ENCODE measurements at regions not wholly inside any gene's neighbourhood (a gene's known extent, or its start where the extent isn't known, plus 50 kb on each side); places are given as distances from the start of the nearest gene placed in this dataset.

GRCh38 chr6:166770216-166771116, 143.4 kb upstream of the RPS6KA2 start:
- DNase-seq: no peak

GRCh38 chr6:166769648-166770047, 142.6 kb upstream of the RPS6KA2 start:
- DNase-seq: no peak

GRCh38 chr6:166768761-166769160, 141.7 kb upstream of the RPS6KA2 start:
- no peak for DNase-seq

GRCh38 chr6:166767230-166767629, 140.2 kb upstream of the RPS6KA2 start:
- no peak for DNase-seq

- DNase-seq: no peak
Measured at GRCh38 chr6:166766769-166767168, 139.7 kb upstream of the RPS6KA2 start.

GRCh38 chr6:166765234-166765541, 138.1 kb upstream of the RPS6KA2 start:
- no peak for DNase-seq

- no peak for DNase-seq
Measured at GRCh38 chr6:166764473-166765233, 137.6 kb upstream of the RPS6KA2 start.

- DNase-seq: no peak
Measured at GRCh38 chr6:166763606-166764472, 136.8 kb upstream of the RPS6KA2 start.

- DNase-seq: no peak
Measured at GRCh38 chr6:166761801-166762200, 134.8 kb upstream of the RPS6KA2 start.

DNA sequence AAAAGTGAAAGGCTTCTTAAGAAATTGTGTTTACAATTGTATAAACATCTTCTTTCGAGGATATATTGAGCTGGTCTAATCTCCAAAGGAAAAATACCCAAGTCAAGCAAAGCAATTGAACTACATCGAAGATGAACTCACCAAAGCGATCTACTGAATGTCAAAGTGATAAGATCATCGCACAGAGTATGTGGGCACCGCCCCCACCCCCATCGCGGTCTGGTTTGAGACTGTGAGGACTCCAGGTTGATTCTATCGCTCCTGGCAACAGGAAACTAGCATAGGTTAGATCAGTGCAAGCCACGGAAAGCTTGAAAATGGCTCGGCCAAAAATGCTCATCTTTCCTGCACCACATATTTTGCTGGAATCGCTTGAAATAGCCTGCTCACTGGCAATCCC, 133.2 kb upstream of the RPS6KA2 start:
- no peak for DNase-seq

DNA sequence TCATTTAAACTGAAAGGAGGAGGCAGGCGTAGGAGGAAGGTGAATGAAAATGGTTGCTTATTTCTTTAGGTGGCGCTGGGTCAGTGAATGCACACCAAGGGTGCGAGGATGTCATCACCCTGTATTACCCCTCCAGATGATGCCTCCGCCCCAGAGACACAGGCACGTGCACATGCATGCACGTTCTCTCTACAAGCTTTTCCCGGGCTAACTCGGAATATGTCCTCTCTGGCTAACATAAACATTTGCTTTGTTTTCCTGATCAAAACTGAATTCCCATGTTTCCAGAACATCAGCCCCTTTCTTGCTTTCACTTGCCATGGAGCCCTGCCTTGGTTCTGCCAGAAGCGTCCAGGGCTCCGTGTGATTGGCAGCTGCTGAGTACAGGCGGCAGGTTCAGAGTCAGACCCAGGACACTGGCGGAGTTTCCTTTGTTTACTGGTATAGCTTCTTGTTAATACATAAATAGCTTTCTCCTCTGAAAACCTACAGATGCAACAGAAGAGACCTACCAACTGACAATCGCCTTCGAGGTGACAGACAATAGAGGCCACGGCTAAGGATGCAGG, 131.2 kb upstream of the RPS6KA2 start:
- DNase-seq: no peak

DNA sequence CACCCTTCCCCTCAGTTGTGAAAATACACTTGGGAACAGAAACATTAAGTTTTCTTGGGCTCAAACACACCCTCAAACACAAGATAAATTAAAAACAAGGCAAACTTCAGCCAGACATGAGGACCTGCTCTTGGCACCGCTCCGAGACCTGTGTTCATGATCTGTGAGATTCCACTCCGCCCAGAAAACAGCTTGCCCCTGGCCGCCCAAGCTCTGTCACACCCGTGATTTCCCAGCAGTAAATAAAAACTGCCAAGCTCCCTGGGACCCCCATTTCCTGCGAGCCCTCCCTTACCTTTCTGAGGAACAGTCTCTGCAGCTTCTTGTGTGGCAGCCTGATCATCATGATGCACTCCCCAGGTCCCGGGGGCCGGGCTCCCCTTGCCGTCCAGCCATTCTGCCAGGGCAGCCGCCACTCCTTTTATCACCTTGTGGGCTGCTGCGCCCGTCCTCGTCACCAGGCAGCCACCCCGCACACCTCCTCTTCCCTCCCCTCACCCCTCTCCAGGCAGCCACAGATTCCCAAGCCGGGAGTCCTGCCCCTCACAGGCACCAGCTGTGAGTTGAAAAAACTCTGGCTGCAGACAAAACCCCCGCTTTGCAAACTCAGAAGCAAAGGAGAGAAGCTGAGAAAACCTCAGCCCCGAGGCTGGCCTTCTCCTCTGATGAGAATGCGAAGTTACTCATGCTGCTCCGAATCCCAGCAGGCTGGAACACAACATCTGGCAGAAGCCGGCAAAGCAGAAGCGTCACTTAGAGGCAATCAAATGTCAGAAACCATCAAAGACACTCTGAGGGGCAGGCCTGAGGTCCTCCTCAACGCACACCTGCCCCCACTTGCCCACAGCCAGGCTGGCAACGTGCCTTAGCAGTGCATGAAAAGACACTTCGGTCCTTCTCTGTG, 130.4 kb upstream of the RPS6KA2 start:
- no peak for DNase-seq

DNA sequence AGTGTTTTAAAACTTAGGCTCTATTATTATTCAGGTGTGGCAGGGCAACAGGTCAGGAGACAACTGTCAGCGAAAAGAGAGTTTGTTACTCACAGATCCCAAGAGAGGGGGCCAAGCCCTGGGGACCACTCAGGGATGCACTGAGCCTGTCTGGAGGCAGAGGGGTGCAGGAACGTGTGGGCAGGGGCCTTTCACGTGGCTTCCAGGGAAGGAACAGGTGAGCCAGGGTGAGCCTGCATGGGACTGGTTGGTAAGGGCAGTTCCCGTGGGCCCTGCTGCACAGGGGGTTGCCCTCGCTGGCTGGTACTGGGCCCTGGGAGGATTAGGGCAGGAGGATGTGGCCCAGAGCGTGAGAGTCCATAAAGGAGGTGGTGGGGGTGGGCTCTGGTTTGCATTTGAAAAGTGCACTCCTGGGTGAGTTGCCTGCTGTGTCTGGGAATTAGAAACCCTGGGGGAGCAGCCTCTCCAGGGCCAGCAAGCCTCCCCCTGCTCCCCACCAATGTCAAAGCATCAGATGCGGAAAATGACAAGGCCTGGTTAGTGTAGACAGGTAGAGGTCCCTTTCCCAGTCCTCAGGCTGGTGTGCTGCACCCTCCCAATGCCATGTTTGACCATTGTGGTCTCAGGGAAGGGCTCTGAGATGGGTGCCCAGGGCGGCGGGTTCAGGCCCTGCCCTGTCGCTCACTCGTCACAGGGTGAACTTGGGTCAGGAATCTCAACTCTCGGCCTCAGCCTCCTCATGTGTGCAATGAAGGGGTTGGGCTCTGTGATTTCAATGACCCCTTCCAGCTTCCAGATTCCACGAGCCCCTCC, 127.4 kb upstream of the RPS6KA2 start:
- DNase-seq: no peak

GRCh38 chr6:166752928-166753721, 126.1 kb upstream of the RPS6KA2 start:
- no peak for DNase-seq

GRCh38 chr6:166752097-166752496, 125.0 kb upstream of the RPS6KA2 start:
- DNase-seq: no peak

- no peak for DNase-seq
Measured at GRCh38 chr6:166751051-166751595, 124.1 kb upstream of the RPS6KA2 start.

DNA sequence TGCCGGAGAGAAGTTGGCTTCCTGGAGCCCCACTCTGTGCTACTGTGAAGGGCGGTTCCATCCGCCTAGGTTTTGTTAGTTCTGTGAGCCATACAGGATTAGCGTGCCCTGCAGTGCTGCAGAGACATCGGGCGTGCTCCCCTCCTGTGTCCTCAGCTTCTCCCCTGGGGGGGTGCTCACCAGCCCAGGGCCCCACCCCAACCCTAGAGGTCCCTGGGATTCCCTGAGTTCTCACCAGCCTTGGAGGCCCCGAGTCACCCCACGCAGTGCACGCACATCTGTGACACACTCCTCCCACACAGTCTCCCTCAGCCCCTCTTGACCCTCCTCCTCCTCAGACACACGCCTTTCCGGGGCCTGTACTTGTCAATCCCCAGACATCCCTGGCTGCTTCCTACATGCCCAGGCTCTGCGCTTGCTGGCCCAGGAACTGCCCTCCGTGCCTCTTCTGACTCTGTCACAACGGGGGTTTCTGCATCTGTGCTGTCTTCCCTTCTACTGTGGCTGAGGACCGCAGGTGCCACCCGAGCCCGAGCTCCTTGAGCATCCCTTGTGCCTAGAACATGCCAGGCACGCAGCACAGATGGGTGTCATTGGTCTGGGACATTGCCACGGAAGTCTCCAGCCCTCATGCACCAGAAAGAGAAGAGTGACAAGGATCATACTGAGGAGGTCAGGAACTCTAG, 123.2 kb upstream of the RPS6KA2 start:
- no peak for DNase-seq

DNA sequence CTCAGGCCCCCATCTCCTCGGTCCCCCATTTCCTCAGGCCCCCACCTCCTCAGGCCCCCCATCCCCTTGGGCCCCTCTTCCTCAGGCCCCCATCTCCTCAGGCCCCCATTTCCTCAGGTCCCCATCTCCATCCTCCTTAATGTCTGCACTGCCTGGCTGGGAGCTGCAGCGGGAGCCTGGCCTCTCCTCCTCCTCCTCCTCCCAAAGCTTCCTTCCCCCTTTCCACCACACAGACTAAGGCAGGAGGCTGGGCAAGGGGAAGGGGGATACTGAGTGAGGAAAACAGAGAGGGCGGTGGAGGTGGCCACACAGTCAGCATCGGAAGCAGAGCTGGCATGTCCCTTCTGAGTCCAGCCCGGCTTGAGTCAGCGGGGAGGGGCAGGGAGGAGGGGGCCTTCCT, 122.6 kb upstream of the RPS6KA2 start:
- no peak for DNase-seq

Data from hippocampal formation (tissue), 2 donors.